WI38 (cell line): ENCODE measurements at regions not wholly inside any gene's neighbourhood (a gene's known extent, or its start where the extent isn't known, plus 50 kb on each side); places are given as distances from the start of the nearest gene placed in this dataset.

Source experiments
- H3K4me3 ChIP-seq: 2 replicates; pipeline ENCODE4 v1.5.1; 2011; ENCODE audit warnings: low read depth, mild to moderate bottlenecking, control low read depth, low read length
- CTCF ChIP-seq: IDR thresholded peaks from 2 replicates; pipeline ENCODE4 v1.5.1; 2012; ENCODE audit warnings: low read depth, mild to moderate bottlenecking, control low read depth, low read length

DNA sequence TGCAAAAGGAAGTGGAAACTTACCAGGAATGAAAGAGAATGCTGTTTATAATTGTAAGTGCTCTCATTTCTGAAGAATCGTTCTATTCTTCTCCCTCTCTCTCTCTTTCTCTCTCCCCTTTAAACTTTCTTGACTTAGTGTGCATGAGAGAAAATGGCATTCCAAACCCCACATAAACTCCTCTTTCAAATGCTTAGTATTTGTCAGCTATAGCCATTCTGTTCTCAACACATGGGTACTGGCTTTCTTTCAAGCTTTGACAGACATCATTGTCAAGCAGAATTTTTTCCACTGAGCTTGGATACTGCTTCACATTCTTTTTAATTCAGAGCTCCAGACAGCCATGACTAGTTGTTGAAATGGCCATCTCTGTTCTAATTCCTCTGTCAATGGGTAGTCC, 51.1 kb upstream of the PREP start:
- TF ChIP-seq CTCF, result no peak

GRCh38 chr6:105452924-105453756, 50.3 kb upstream of the PREP start:
- TF ChIP-seq CTCF, result no peak
- H3K4me3 ChIP-seq, result no peak overlapping the region

More for the DNA sequence above, 51.1 kb upstream of the PREP start:
- no peak overlapping the region for H3K4me3 ChIP-seq
